DOHH2 (cell line): ENCODE measurements at regions not wholly inside any gene's neighbourhood (a gene's known extent, or its start where the extent isn't known, plus 50 kb on each side); places are given as distances from the start of the nearest gene placed in this dataset.

ENCODE experiments used
- H3F3A ChIP-seq: fragments of 200-600 bp; sonication (generic), shearing (Covaris generic); 2 replicates; pipeline ENCODE4 v1.6.0; 2016; ENCODE audit warnings: antibody characterized with exemption, mild to moderate bottlenecking; ENCODE audit not compliant: control insufficient read depth, insufficient read depth
- H3K27ac ChIP-seq: fragments of 200-600 bp; sonication (generic); 2 replicates; pipeline ENCODE4 v1.5.1; 2014; ENCODE audit warnings: low read depth, mild to moderate bottlenecking, low read length, moderate library complexity
- H3K27me3 ChIP-seq: fragments of 200-600 bp; sonication (generic); 2 replicates; pipeline ENCODE4 v1.6.1; 2014; ENCODE audit warnings: mild to moderate bottlenecking, low read length, mixed read lengths; ENCODE audit not compliant: control insufficient read depth
- H3K36me3 ChIP-seq: fragments of 200-600 bp; sonication (generic); 2 replicates; pipeline ENCODE4 v1.6.1; 2014; ENCODE audit warnings: mild to moderate bottlenecking, low read length, moderate library complexity, mixed read lengths; ENCODE audit not compliant: control insufficient read depth
- H3K4me1 ChIP-seq: fragments of 200-600 bp; sonication (generic); 2 replicates; pipeline ENCODE4 v1.6.1; 2014; ENCODE audit warnings: mild to moderate bottlenecking, low read length, mixed read lengths; ENCODE audit not compliant: control insufficient read depth
- H3K4me2 ChIP-seq: fragments of 200-600 bp; sonication (generic); 2 replicates; pipeline ENCODE4 v1.6.0; 2014; ENCODE audit warnings: mild to moderate bottlenecking, low read length, moderate library complexity
- H3K4me3 ChIP-seq: fragments of 200-600 bp; sonication (generic); 2 replicates; pipeline ENCODE4 v1.5.1; 2014; ENCODE audit warnings: mild to moderate bottlenecking, low read length, mixed read lengths
- H3K79me2 ChIP-seq: fragments of 200-600 bp; sonication (generic); 2 replicates; pipeline ENCODE4 v1.6.1; 2014; ENCODE audit warnings: mild to moderate bottlenecking, low read length, mixed read lengths; ENCODE audit not compliant: control insufficient read depth
- H3K9me2 ChIP-seq: fragments of 200-600 bp; sonication (generic); replicated peaks from 2 replicates; pipeline ENCODE4 v1.6.1; 2014; ENCODE audit warnings: mild to moderate bottlenecking, low read length, mixed read lengths; ENCODE audit not compliant: control insufficient read depth
- H3K9me3 ChIP-seq: fragments of 200-600 bp; sonication (generic); 2 replicates; pipeline ENCODE4 v1.6.1; 2014; ENCODE audit warnings: antibody characterized with exemption, low read length, mixed read lengths; ENCODE audit not compliant: control insufficient read depth, insufficient read depth
- H4K20me1 ChIP-seq: fragments of 200-600 bp; sonication (generic); 2 replicates; pipeline ENCODE4 v1.6.0; 2014; ENCODE audit warnings: low read depth, mild to moderate bottlenecking, antibody characterized with exemption, low read length, moderate library complexity; ENCODE audit not compliant: control insufficient read depth, insufficient read depth
- CTCF ChIP-seq: fragments of 200-600 bp; sonication (generic); IDR thresholded peaks from one replicate; pipeline ENCODE4 v1.5.1; 2014; ENCODE audit warnings: antibody characterized with exemption, mild to moderate bottlenecking, low read depth, low read length; ENCODE audit not compliant: poor library complexity, severe bottlenecking
- EZH2phosphoT487 ChIP-seq: fragments of 200-600 bp; sonication (generic); IDR thresholded peaks from 2 replicates; pipeline ENCODE4 v1.6.1; 2017; ENCODE audit warnings: borderline replicate concordance, mild to moderate bottlenecking, antibody characterized with exemption, low read length, moderate library complexity, mixed read lengths

- Histone ChIP-seq H3K4me2 (peak overlapping the region; percentile 81; the same call in 1 of the 2 replicates), H3K9me2 (no peaks in the 10 kb centered on the region), H3K27me3 (no peaks in the 10 kb centered on the region), H3K4me1 (peaks cover 80% of the 10 kb centered on the region), H3K9me3 (peaks cover 7% of the 10 kb centered on the region), H3K4me3 (no peak overlapping the region), H3K79me2 (no peaks in the 10 kb centered on the region), H3F3A (peaks cover 33% of the 10 kb centered on the region), H4K20me1 (no peaks in the 10 kb centered on the region), H3K27ac (peak overlapping the region; percentile 72), H3K36me3 (no peaks in the 10 kb centered on the region)
- TF ChIP-seq CTCF = no peak
- no peak for TF ChIP-seq EZH2phosphoT487
These were observed 131.4 kb upstream of the SLC1A4 start for GRCh38 chr2:64857581-64858471.

GRCh38 chr2:64858541-64859311 lies 130.5 kb upstream of the SLC1A4 start:
- Histone ChIP-seq H3K27ac (peak overlapping the region; percentile 72), H3K4me2 (peak overlapping the region; percentile 81), H3K9me3 (peaks cover 10% of the 10 kb centered on the region), H3K4me1 (peaks cover 80% of the 10 kb centered on the region), H3K4me3 (peak overlapping the region; percentile 70), H3F3A (peaks cover 41% of the 10 kb centered on the region), H3K9me2 (no peaks in the 10 kb centered on the region), H4K20me1 (no peaks in the 10 kb centered on the region), H3K79me2 (no peaks in the 10 kb centered on the region), H3K27me3 (no peaks in the 10 kb centered on the region), H3K36me3 (no peaks in the 10 kb centered on the region)
- TF ChIP-seq CTCF (no peak), EZH2phosphoT487 (no peak)

DNA sequence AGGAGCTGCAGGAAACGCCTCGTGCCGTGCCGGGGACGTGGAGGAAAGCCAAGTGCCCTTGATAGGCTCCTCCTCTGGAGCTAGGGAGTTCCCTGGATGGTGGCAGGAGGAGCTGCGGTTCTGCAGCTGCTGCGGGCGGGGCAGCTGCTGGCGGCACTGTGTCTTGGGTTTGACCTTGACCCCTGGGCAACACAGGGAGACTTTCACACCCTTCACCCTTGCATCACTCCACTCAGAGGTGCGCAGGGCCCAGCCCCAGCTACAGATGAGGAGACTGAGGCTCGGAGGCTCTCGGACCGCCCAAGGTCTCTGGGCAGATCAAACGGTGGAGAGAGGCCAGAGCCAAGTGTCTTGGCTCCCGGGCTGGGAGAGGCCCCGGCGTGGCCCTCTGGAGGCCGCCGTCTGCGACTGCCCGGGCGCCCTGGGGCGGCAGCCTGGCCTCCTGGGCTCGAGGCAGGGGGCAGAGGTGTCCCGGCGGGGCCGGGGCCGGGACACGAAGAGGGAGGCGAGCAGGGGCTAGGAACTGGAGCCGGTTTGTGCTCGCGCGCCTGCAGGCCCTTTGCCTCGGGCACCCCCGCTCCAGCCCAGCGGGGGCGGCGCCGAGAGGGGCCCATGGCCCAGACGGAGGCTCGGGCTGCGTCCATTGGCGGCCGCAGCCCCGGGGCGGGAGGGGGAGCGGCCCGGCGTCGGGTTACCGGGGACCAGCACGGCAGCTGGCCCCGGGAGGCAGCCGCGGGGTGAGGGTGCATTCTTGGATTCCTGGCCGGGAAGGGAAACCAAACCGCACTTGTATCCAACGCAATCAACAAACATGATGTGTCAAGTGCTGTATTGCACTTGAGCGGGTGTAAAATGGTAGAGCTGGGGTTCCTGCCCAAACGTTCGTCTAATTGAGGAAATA lies 129.6 kb upstream of the SLC1A4 start:
- TF ChIP-seq CTCF = no peak
- TF ChIP-seq EZH2phosphoT487 = no peak
- Histone ChIP-seq H3K4me3 (peak overlapping the region; percentile 70), H3K36me3 (no peaks in the 10 kb centered on the region), H3K9me2 (no peaks in the 10 kb centered on the region), H3K27ac (peak overlapping the region; percentile 72), H3K79me2 (no peaks in the 10 kb centered on the region), H3F3A (peaks cover 47% of the 10 kb centered on the region), H3K27me3 (no peaks in the 10 kb centered on the region), H3K4me2 (peak overlapping the region; percentile 81), H3K4me1 (peaks cover 84% of the 10 kb centered on the region), H3K9me3 (peaks cover 10% of the 10 kb centered on the region), H4K20me1 (no peaks in the 10 kb centered on the region)
